Stimulated activated CD4-positive, alpha-beta T cell treated with anti-CD3 and anti-CD28 coated beads, Interleukin-4, amount 100 ng/mL, for 1 hour (primary cell): ENCODE measurements at regions not wholly inside any gene's neighbourhood (a gene's known extent, or its start where the extent isn't known, plus 50 kb on each side); places are given as distances from the start of the nearest gene placed in this dataset.
"Not testable (repeated sequence)": the region's sequence is repeated elsewhere in the genome, so short reads cannot be mapped to it uniquely, and the experiment has no call there.

Experiments
- DNase-seq: peaks from one replicate; pipeline ENCODE4 v3.0.0-alpha.2; 2020

GRCh38 chr2:88396209-88396608 is 56.3 kb downstream of the FOXI3 start:
- no peak for DNase-seq

GRCh38 chr2:88377641-88377991 is 74.9 kb downstream of the FOXI3 start:
- no peak for DNase-seq

- DNase-seq, result no peak
Observed at GRCh38 chr2:88372042-88372441, 80.5 kb downstream of the FOXI3 start.

- not testable (repeated sequence) for DNase-seq
Observed at GRCh38 chr2:88365408-88365807, 87.1 kb downstream of the FOXI3 start.

- no peak for DNase-seq
Observed at GRCh38 chr2:88355486-88355885, 97.0 kb downstream of the FOXI3 start.

- no peak for DNase-seq
Observed at GRCh38 chr2:88351249-88351601, 101.3 kb downstream of the FOXI3 start.

- DNase-seq, result peak; percentile 67
Observed at GRCh38 chr2:88350331-88351248, 101.9 kb downstream of the FOXI3 start.

- no peak for DNase-seq
Observed at GRCh38 chr2:88345842-88346241, 106.7 kb downstream of the FOXI3 start.

- no peak for DNase-seq
Observed at GRCh38 chr2:88342749-88343148, 109.7 kb downstream of the FOXI3 start.

- DNase-seq, result no peak
Observed at GRCh38 chr2:88334418-88334817, 118.1 kb downstream of the FOXI3 start.

- no peak for DNase-seq
Observed at GRCh38 chr2:88331239-88331638, 121.3 kb downstream of the FOXI3 start.

- no peak for DNase-seq
Observed at GRCh38 chr2:88329815-88330603, 122.5 kb downstream of the FOXI3 start.

GRCh38 chr2:88321449-88322248 is 130.8 kb downstream of the FOXI3 start:
- no peak for DNase-seq

- no peak for DNase-seq
Observed at GRCh38 chr2:88320076-88320773, 132.3 kb downstream of the FOXI3 start.

- DNase-seq, result no peak
Observed at GRCh38 chr2:88318956-88319330, 133.6 kb downstream of the FOXI3 start.

- DNase-seq, result no peak
Observed at GRCh38 chr2:88318071-88318955, 134.2 kb downstream of the FOXI3 start.

- no peak for DNase-seq
Observed at GRCh38 chr2:88310787-88311186, 140.6 kb downstream of the THNSL2 start.

- no peak for DNase-seq
Observed at GRCh38 chr2:88307817-88308216, 137.7 kb downstream of the THNSL2 start.

GRCh38 chr2:88303865-88304264 is 133.7 kb downstream of the THNSL2 start:
- no peak for DNase-seq

- no peak for DNase-seq
Observed at GRCh38 chr2:88296247-88296646, 126.1 kb downstream of the THNSL2 start.

- no peak for DNase-seq
Observed at GRCh38 chr2:88283886-88284592, 113.9 kb downstream of the THNSL2 start.
